Activated CD4-positive, alpha-beta T cell treated with anti-CD3 and anti-CD28 coated beads, Interleukin-2, amount 10 ng/mL, durations not matched to agents 24 days and 14 days (primary cell): ENCODE measurements at regions not wholly inside any gene's neighbourhood (a gene's known extent, or its start where the extent isn't known, plus 50 kb on each side); places are given as distances from the start of the nearest gene placed in this dataset.
"Not testable (repeated sequence)": the region's sequence is repeated elsewhere in the genome, so short reads cannot be mapped to it uniquely, and the experiment has no call there.

Experiments
- DNase-seq: peaks from one replicate; pipeline ENCODE4 v3.0.0; 2022
- H3K27ac Mint-ChIP-seq: one replicate; pipeline ENCODE4 v1.8.0; 2022; ENCODE audit warnings: mild to moderate bottlenecking, mixed read lengths
- H3K27me3 Mint-ChIP-seq: one replicate; pipeline ENCODE4 v1.8.0; 2022; ENCODE audit warnings: mixed read lengths
- H3K36me3 Mint-ChIP-seq: one replicate; pipeline ENCODE4 v1.8.0; 2022; ENCODE audit warnings: low read depth, mild to moderate bottlenecking, mixed read lengths
- H3K4me1 Mint-ChIP-seq: one replicate; pipeline ENCODE4 v1.8.0; 2021; ENCODE audit warnings: mixed read lengths
- H3K4me3 Mint-ChIP-seq: one replicate; pipeline ENCODE4 v1.8.0; 2022; ENCODE audit warnings: mild to moderate bottlenecking, moderate library complexity, mixed read lengths
- H3K9me3 Mint-ChIP-seq: one replicate; pipeline ENCODE4 v1.8.0; 2021; ENCODE audit warnings: mixed read lengths
- intact Hi-C: fragments of 100-400 bp; cut with micrococcal nuclease; formaldehyde crosslinking; loops from one replicate; pipeline ENCODE4 v1.15.1; 2023

DNA sequence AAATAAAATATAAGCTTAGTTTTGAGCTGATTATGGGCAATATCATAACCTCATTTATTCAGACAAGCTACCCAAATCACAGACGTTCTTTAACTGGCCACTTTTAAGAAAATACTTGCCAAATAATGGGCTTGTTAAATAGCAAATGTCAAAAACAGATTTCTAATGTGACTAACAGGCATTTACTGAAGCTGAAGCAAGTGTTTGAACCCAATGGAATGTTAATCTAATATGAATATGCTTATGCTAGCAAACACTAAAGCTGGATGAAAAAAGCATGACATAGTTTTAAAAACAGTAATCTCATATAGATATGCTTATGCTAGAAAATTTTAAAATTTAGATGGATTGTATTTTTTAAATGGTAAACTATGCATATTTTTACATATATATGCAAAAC is 411.6 kb upstream of the PTGER4 start:
- no peak overlapping the region for H3K27ac Mint-ChIP-seq
- H3K4me1 Mint-ChIP-seq: peaks cover 16% of the 10 kb centered on the region
- peaks cover 25% of the 10 kb centered on the region for H3K9me3 Mint-ChIP-seq
- intact Hi-C loops: no loop called here
- no peak for DNase-seq
- H3K4me3 Mint-ChIP-seq: no peak overlapping the region
- H3K27me3 Mint-ChIP-seq: no peaks in the 10 kb centered on the region
- peaks cover 2% of the 10 kb centered on the region for H3K36me3 Mint-ChIP-seq

DNA sequence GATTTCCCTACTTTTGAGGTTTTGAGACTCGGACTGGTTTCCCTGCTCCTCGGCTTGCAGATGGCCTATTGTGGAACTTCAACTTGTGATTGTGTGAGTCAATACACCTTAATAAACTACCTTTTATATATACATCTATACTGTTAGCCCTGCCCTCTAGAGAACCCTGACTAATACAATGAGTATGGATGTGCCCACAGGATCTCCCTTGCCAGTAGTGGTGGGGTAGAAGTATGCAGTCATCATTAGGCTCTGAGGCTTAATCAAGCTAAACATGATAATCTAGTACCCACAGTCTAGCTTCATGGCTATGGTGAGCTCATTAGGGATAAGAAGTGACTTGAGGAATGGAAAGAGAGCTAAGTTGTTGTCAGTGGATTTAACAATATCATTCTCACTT is 412.8 kb upstream of the PTGER4 start:
- Mint-ChIP-seq H3K27ac (no peak overlapping the region), H3K36me3 (no peaks in the 10 kb centered on the region), H3K9me3 (peaks cover 19% of the 10 kb centered on the region), H3K4me3 (no peak overlapping the region), H3K27me3 (no peaks in the 10 kb centered on the region), H3K4me1 (peaks cover 16% of the 10 kb centered on the region)
- intact Hi-C loops: no loop called here
- DNase-seq: no peak

DNA sequence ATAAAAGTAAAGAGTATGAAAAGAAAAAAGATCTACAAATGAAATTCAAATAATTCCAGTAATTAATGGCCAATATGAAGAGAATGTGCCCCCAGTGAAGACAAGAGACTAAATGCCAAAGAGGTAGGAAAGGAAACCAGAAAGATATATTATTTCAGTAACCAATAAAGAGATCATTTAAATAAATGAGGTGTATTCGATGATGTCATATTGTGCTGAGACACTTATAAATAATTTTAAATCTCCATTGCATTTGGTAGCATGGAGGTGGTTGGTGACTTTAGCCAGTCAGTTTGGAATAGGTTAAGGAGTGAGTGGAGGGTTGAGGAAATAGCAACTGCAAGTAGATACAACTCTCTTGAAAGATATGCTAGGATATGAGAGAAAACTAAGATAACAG is 417.7 kb upstream of the PTGER4 start:
- H3K4me3 Mint-ChIP-seq: no peak overlapping the region
- no peaks in the 10 kb centered on the region for H3K27me3 Mint-ChIP-seq
- no peak for DNase-seq
- H3K27ac Mint-ChIP-seq: no peak overlapping the region
- H3K36me3 Mint-ChIP-seq: peaks cover 6% of the 10 kb centered on the region
- H3K9me3 Mint-ChIP-seq: peaks cover 17% of the 10 kb centered on the region
- intact Hi-C loops: no loop called here
- peaks cover 9% of the 10 kb centered on the region for H3K4me1 Mint-ChIP-seq

DNA sequence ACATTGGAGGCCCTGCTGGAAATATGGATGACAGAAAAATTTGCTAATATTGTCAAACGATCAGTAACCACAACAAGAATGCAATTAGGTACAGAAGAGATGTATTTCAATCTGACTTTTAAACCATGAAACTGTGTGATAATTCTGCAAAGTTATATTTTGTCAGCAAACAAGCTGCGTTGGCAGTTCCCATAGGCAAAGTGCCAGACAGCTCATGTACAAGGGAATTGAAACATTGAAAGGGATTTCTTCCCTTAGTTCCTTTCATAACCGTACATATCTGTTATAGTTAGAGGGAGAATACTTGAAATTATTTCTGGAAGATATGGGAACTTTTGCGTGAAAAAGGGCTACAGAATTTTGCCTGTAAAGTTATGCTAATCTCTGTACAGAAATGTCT is 419.4 kb upstream of the PTGER4 start:
- Mint-ChIP-seq H3K27me3 (no peaks in the 10 kb centered on the region), H3K36me3 (peaks cover 6% of the 10 kb centered on the region), H3K4me3 (no peak overlapping the region), H3K27ac (no peak overlapping the region), H3K4me1 (peaks cover 9% of the 10 kb centered on the region), H3K9me3 (peaks cover 7% of the 10 kb centered on the region)
- intact Hi-C loops: no loop called here
- no peak for DNase-seq

DNA sequence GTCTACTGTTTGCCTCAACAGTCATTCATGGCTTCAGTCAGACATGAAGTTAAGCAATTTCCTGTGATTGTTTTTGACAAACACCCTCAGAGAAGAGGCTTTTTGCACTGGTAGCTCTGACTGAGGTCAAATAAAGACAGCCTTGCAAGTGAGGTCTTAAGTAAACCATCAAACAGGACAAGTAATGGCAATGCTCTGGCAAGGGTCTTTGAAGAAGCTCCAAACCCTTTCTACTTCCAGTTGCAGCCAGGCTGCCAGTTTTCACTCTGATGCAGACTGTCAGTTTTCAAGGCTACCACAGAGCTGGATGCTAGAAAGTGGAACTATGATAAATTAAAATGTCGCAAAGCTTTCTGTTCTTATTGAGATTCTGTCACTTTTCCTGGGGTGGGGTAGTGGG is 421.5 kb upstream of the PTGER4 start:
- Mint-ChIP-seq H3K36me3 (peaks cover 8% of the 10 kb centered on the region), H3K9me3 (peaks cover 12% of the 10 kb centered on the region), H3K4me1 (peaks cover 11% of the 10 kb centered on the region), H3K4me3 (peak overlapping the region; percentile 39), H3K27ac (peak overlapping the region; percentile 72), H3K27me3 (no peaks in the 10 kb centered on the region)
- intact Hi-C loops: loop anchor here (1.0 to 5.0 kb wide), 2 partner anchors 19 to 36 kb away; no protein-coding TSS in a partner anchor
- DNase-seq: peak; percentile 71

DNA sequence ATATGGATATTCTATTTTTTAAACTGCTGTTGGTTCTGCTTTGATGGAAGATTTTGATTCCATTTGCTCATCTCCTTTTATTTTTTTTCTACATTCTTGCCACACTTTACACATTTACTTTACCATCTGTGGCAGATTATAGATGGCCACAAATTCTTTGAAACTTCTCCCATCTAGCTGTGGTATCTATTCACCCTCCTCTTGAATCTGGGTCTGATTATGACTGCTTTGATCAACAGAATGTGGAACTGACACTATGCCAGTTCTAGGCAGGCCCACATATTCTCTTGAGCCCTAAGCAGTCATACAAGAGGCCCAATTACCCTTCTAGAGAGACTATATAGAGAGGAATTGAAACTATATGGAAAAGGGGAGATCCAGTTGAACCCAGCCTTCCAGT is 439.0 kb upstream of the PTGER4 start:
- H3K9me3 Mint-ChIP-seq: peaks cover 29% of the 10 kb centered on the region
- peak overlapping the region; percentile 29 for H3K27ac Mint-ChIP-seq
- no peak overlapping the region for H3K4me3 Mint-ChIP-seq
- intact Hi-C loops: loop anchor here (5.0 kb wide), 1 partner anchor 37 kb away; no protein-coding TSS in a partner anchor
- H3K4me1 Mint-ChIP-seq: peaks cover 9% of the 10 kb centered on the region
- H3K27me3 Mint-ChIP-seq: no peaks in the 10 kb centered on the region
- DNase-seq: no peak
- H3K36me3 Mint-ChIP-seq: peaks cover 14% of the 10 kb centered on the region

DNA sequence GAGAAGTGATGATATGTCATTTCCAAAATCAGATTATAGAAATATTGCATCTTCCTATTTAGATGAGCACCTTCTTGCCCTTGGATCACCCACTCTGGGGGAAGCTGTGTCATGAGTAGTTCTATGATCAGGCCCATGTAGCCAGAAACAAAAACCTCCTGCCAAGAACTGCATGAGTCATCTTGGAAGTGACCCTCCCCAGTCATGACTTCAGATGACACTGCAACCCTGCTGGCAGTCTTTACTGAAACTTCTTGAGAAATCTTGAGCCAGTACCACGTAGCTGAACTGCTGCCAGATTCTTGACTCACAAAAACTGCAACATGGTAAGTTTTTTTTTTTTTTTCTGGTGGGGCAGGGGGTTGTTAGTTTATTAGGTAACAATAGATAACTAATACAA is 439.6 kb upstream of the PTGER4 start:
- Mint-ChIP-seq H3K27ac (no peak overlapping the region), H3K4me1 (peaks cover 9% of the 10 kb centered on the region), H3K27me3 (no peaks in the 10 kb centered on the region), H3K4me3 (no peak overlapping the region), H3K9me3 (peaks cover 29% of the 10 kb centered on the region), H3K36me3 (peaks cover 14% of the 10 kb centered on the region)
- intact Hi-C loops: loop anchor here (5.0 kb wide), 1 partner anchor 37 kb away; no protein-coding TSS in a partner anchor
- DNase-seq: no peak

DNA sequence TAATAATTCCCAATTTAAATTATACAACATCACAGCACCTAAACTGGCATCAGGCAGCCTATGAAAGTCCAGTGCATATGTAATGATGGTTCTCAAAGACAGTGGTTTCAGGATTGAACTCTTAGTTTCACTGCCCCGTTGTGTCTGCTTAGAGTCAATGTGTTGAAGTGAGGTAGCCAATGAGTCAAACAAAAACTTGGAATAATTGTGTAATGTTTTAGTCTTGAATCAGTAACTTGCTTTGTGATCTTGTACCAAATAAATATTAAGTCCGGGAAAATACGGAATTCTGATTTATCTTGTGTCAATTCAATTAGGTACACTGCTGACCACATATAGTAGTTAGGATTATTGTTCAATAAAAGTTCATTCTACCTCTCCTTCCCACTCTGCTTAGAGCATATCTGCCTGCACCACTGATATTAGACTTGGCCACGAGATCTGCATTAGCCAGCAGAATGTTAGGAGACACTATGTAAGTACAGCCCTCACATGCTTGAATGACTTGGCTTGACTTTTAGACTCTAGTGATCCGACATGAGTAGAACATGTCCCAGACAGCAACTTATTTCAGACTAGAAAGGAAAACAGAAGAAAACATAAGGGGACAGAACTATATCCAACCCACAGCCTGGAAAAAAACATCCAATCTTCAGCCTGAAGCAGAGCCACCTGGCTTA is 441.5 kb upstream of the PTGER4 start:
- Mint-ChIP-seq H3K27me3 (no peaks in the 10 kb centered on the region), H3K36me3 (peaks cover 12% of the 10 kb centered on the region), H3K4me3 (no peak overlapping the region), H3K4me1 (peaks cover 13% of the 10 kb centered on the region), H3K9me3 (peaks cover 19% of the 10 kb centered on the region), H3K27ac (no peak overlapping the region)
- no peak for DNase-seq
- intact Hi-C loops: no loop called here

- peaks cover 9% of the 10 kb centered on the region for H3K4me1 Mint-ChIP-seq
- intact Hi-C loops: no loop called here
- H3K4me3 Mint-ChIP-seq: no peak overlapping the region
- H3K27ac Mint-ChIP-seq: no peak overlapping the region
- H3K36me3 Mint-ChIP-seq: peaks cover 7% of the 10 kb centered on the region
- no peaks in the 10 kb centered on the region for H3K27me3 Mint-ChIP-seq
- peaks cover 17% of the 10 kb centered on the region for H3K9me3 Mint-ChIP-seq
- no peak for DNase-seq
Measured at GRCh38 chr5:40235471-40236400, 444.0 kb upstream of the PTGER4 start.

GRCh38 chr5:40233268-40233667 is 446.4 kb upstream of the PTGER4 start:
- Mint-ChIP-seq H3K4me1 (peaks cover 8% of the 10 kb centered on the region), H3K4me3 (no peak overlapping the region), H3K36me3 (peaks cover 2% of the 10 kb centered on the region), H3K9me3 (peaks cover 8% of the 10 kb centered on the region), H3K27me3 (no peaks in the 10 kb centered on the region), H3K27ac (no peak overlapping the region)
- no peak for DNase-seq
- intact Hi-C loops: no loop called here

- Mint-ChIP-seq H3K36me3 (peaks cover 2% of the 10 kb centered on the region), H3K27ac (no peak overlapping the region), H3K4me3 (no peak overlapping the region), H3K4me1 (peaks cover 27% of the 10 kb centered on the region), H3K9me3 (peaks cover 13% of the 10 kb centered on the region), H3K27me3 (no peaks in the 10 kb centered on the region)
- intact Hi-C loops: no loop called here
- DNase-seq: no peak
Measured at GRCh38 chr5:40227931-40228330, 451.8 kb upstream of the PTGER4 start.

- peaks cover 2% of the 10 kb centered on the region for H3K36me3 Mint-ChIP-seq
- intact Hi-C loops: no loop called here
- H3K4me3 Mint-ChIP-seq: no peak overlapping the region
- H3K27ac Mint-ChIP-seq: no peak overlapping the region
- peaks cover 29% of the 10 kb centered on the region for H3K4me1 Mint-ChIP-seq
- H3K9me3 Mint-ChIP-seq: peaks cover 13% of the 10 kb centered on the region
- H3K27me3 Mint-ChIP-seq: no peaks in the 10 kb centered on the region
- no peak for DNase-seq
Measured at GRCh38 chr5:40227366-40227765, 452.3 kb upstream of the PTGER4 start.

GRCh38 chr5:40226906-40227305 is 452.8 kb upstream of the PTGER4 start:
- Mint-ChIP-seq H3K9me3 (peaks cover 13% of the 10 kb centered on the region), H3K4me1 (peaks cover 31% of the 10 kb centered on the region), H3K4me3 (no peak overlapping the region), H3K27me3 (no peaks in the 10 kb centered on the region), H3K36me3 (peaks cover 2% of the 10 kb centered on the region), H3K27ac (no peak overlapping the region)
- intact Hi-C loops: no loop called here
- DNase-seq: no peak

- not testable (repeated sequence) for H3K4me3 Mint-ChIP-seq, DNase-seq, H3K27me3 Mint-ChIP-seq, H3K36me3 Mint-ChIP-seq
- H3K4me1 Mint-ChIP-seq: peaks cover 41% of the 10 kb centered on the region
- intact Hi-C loops: loop anchor here (2.0 kb wide), 1 partner anchor 610 kb away; the partner anchor contains the start of gene RPL37
- H3K27ac Mint-ChIP-seq: peak overlapping the region; percentile 90
- H3K9me3 Mint-ChIP-seq: peaks cover 17% of the 10 kb centered on the region
Measured at GRCh38 chr5:40225147-40225546, 454.6 kb upstream of the PTGER4 start.
